SHP77 (cell line): ENCODE measurements at regions not wholly inside any gene's neighbourhood (a gene's known extent, or its start where the extent isn't known, plus 50 kb on each side); places are given as distances from the start of the nearest gene placed in this dataset.
"Not testable (repeated sequence)": the region's sequence is repeated elsewhere in the genome, so short reads cannot be mapped to it uniquely, and the experiment has no call there.

ENCODE experiments used
- DNase-seq, 2 experiments: peaks; one replicate each; lab custom pipeline; 2025; lab: John Stamatoyannopoulos, UW

DNA sequence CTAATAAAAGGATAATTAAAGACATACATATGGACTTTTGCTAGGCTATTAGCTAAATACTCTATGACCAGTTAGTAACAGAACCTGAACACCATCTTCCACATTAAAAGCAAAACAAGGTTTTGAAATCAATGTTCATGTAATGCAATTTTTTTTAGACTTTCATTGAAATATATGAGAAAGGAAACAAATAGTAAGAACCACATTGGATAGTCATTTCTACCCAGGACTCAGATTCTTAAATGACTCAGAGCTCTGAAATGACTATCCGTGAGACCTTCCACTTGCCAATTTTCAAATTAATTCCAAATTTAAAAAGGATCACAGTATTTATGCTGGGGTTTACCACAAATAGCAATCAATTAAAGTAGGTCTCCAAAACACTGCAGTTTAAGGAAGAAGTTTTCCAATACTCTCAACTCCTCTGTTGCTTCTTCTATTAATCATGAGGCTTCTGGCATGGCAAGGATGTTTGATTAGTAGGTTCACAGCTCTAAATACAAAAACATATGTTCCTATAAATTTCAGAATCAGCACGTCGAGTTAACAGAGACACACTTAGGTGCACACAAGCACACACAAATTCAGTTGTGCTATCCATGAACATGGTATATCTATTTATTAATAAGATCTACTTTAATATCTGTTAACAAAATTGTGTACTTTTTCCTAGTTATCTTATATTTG is 841.0 kb downstream of the RNF144A start:
- no peak for DNase-seq

DNA sequence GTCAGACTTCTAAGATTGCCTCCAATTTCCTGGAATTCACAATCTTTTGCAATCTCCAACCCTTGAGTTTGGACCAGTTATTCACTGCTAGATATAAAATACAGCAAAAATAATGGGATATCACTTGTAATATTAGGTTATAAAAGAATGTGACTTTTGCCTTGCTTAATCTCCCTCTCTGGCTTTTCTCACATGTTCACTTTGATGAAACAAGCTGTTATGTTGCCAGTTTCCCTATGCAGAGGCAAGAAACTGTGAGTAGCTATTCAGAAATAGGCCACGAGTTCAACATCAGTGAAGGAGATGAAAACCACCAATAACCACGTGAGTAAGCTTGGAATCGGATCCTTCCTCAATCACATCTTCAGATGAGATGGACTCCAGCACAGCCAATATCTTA is 842.7 kb downstream of the RNF144A start:
- DNase-seq, result no peak

DNA sequence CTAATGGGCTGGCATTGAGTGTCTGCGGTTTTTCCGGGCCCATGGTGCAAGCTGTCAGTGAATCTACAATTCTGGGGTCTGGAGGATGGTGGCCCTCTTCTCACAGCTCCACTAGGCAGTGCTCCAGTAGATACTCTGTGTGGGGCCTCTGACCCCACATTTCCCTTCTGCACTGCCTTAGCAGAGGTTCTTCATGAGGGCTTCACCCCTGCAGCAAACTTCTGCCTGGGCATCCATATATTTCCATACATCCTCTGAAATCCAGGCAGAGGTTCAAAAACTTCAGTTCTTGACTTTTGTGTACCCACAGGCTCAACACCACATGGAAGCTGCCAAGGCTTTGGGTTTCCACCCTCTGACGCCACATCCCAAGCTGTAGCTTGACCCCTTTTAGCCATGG is 846.2 kb downstream of the RNF144A start:
- not testable (repeated sequence) for DNase-seq

DNA sequence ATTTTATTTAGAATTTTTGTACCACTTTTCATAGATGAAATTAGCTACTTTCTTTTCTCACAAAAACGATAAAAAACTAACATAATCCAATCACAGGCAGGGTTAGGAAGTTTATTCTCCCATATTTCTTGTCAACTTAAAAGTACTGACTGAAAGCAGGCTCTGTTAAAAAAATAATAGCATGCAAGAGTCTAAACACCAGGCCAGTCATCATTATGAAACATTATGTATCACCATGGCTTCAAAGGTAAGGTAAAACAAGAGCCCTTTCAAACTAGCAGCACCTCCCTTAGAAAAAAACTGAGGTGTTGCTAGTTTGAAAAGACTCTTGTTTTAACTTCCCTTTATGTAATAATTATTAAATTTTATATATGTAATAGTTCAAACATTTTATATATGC is 848.0 kb downstream of the RNF144A start:
- DNase-seq, result no peak

DNA sequence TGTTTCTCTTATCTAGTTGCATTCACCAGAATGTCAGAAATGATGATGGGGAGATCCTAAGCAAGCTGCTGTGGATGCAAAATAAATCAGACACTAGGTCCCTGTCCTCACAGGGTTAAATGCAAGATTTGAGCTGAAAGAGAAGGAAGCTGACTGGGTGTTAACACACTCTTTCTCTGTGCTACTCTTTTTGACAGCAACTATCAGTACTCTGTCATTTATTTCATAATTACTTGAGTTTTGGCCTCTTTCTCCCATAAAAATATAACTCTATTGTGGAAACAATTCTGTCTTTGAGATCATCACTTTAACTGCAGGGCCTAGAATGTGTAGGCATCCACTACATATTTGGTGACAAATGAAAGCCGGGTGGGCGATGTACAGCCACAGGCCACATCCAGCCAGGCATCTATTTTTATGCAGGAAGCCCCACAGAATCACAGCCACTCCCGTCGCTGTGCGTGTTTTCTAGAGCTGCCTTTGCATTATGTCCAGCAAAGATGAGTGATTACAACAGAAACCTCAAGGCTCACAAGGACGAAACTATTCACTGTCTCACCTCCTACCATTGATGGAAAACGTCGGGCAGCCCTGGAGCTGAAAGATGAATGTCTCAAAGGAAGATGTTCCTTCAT is 849.0 kb downstream of the RNF144A start:
- DNase-seq, result no peak

DNA sequence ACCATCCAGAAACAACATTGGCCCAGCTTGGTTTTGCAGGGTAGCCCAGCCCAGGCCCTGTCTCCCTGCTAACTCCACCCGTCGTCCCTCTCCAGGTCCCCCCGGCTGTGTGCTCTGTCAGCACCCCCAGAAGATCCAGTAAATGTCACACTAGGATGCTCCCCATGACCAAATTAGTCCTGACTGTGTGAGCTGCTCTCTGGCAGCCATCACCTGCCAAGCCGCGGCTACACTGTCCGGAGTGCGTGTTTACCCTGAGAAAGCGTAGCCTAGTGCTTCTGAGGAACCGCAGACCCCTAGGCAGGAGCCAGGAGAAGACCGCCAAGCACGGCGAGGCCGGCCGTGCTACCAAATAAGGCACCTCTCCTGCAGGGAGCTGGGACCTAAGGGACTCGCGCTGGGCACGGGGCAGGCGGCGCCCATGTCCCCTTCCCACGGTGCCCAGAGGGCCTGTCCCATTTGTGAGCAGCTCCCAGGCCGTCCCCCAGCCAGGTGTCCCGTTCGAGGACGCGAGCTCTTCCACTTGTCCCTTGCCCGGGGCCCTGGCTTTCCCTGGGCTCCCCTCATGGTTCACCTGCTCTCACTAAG is 849.9 kb downstream of the RNF144A start:
- no peak for DNase-seq

DNA sequence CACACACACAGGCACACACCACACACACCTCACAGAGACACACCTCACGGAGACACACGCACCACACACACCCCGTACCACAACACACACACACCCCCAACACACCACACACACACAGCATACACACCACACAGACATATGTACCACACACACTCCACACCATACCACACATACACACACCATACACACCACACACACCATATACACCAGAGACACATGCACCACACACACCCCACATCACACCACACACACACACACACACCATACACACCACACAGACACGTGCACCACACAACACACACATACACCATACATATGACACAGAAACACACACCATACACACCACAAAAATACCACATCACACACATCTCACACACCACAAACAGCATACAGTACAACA is 850.7 kb downstream of the RNF144A start:
- no peak for DNase-seq

DNA sequence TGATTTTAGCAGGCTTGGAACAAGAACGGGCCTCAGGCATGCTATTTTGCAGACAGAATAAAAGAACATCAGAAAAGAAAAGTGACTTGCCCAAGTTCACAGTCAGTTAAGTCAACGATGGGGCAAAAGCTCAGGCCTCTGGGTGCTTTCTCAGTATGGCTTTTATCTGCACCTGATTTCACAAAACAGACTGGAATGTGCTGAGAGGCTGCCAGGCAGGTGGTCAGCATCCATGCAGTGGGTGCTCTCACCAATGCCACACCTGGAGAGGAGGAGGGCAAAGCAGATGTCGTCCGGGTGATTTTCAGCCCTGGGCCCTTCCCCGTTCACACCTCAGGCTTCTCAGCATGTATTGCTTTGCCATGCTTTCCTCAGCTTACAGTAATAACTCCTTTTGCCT is 854.6 kb downstream of the RNF144A start:
- no peak for DNase-seq

DNA sequence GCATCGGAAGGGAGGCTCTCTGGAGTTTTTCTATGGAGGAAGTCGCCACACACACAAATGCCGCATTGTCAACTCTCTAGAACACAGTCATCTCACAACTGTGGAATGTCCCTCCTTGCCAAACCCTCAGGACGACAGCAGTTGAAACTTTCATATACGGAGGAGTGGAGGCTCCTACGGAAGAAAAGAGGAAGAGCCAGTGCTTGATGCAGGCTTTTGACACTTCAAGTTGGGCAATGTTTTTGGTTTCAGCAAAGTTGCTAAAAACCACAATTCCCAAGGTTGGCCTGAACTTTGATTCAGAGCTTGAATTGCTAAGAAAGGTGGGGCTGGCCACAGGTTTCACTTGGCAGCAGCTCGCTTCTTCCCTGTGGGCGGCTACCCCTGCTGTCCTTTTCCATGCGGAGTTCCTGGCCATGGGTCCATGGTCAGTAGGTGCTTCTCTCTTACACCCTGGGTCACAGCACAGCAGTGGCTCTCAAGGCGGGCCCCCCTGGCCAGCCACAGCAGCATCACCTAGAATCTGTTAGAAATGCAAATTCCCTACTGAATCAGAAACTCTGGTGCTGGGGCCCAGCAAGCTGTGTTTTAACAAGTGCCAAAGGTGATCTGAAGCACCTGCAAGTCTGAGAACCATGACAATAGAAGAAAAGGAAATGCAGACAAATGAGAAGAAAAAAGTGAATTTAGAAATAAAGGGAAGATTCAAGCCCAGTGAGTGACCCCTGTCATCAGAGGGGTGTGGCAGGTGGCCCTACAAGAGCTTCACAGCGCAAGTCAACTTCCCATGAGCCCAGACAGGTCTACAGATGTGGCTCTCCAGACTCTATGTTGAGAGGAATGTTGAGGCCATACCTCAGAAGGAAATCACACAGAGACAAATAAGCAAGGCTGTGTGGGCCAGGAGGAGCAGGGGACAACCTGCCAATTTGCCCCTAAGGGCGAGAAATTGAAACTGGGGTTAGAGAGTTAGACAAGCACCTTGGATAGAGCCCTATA is 856.4 kb downstream of the RNF144A start:
- no peak for DNase-seq

DNA sequence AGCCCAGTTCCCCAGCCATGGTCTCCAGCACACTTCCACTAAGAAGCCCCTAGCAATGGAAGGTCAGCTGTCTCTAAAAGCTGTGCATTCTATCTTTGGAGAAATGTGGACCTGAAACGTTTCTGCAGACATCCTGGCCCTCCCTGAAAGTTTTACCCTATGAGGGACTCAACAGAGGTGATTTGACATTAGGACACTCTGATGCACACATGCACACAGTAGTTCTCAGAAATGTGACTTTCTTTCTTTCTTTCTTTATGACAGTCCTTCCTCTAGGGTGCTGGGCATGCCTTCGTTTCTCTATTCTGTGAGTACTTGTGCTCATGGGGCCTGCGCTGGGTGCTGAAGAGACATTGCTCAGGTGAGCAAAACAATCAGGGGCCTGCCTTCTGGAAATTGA is 857.3 kb downstream of the RNF144A start:
- no peak for DNase-seq

DNA sequence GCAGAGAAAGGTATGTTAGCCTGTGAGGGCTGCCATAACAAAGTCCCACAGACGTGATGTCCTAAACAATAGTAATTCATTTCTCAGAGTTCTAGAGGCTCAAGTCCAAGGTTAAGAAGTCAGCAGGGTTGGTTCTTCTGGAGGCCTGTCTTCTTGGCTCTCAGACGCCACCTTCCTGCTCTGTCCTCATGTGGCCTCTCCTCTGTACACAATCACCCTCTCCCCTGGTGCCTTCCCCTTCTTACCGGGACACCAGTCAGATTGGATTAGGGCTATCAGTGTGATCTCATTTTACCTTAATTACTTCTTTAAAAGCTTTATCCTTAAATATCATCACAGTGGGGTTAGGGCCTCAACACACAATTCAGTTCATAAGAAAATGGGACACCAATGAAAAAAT is 860.5 kb downstream of the RNF144A start:
- DNase-seq, result no peak

DNA sequence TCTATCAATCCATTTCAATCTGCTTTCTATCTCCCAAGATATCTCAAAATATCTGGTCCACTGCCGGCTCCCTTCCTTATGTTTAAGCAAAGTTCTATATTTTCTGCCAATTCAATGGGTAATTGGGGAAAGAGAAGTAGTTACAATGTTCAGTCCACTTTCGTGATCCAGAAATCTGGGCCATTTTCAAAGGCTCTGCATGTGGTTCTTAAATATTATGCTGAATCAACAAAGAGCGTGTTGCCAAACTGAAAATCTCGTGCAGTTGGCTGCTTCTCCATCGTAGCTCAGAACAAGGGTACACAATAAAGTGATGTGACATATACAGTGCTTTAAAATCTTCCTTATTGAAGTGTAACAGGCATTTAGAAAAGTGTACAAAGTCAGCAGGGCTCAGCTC is 863.1 kb downstream of the RNF144A start:
- no peak for DNase-seq

DNA sequence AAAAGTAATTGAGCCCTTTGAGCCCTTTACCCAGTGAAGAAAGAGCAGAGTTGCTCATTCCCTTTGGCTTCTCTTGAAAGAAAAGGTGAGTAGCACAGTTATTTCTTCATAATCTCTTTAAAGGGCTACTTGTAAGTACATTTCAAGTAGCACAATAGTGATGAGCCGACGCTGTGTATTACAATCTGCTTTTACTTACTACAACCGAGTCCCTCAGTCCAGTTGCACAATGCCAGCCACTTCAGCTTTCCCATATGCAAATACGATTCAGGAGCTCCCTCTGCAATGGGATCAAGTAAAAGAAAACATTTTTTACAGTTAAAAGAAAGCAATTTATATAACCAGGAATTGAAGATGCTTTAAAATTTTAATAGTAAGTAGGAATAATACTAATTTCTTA is 868.5 kb downstream of the RNF144A start:
- no peak for DNase-seq

DNA sequence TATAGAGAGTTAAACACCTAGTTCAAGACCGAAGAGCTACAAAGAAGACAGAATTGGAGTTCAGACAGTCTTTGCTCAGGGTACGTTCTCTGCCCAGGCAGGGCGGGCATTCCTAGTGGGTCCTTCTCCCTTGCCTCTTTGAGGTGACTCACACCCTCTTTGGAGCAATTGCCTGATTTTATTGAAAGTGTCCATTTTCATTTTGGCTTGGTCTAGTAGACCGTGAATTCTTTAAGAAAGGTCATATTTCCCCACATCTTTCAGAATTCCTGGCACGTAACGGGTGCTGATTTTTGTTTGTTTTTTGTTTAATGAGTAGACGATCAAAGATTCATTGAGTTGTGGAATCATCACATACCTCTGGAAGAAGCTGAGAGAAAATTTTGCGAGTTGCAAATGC is 871.5 kb downstream of the RNF144A start:
- DNase-seq, result no peak

DNA sequence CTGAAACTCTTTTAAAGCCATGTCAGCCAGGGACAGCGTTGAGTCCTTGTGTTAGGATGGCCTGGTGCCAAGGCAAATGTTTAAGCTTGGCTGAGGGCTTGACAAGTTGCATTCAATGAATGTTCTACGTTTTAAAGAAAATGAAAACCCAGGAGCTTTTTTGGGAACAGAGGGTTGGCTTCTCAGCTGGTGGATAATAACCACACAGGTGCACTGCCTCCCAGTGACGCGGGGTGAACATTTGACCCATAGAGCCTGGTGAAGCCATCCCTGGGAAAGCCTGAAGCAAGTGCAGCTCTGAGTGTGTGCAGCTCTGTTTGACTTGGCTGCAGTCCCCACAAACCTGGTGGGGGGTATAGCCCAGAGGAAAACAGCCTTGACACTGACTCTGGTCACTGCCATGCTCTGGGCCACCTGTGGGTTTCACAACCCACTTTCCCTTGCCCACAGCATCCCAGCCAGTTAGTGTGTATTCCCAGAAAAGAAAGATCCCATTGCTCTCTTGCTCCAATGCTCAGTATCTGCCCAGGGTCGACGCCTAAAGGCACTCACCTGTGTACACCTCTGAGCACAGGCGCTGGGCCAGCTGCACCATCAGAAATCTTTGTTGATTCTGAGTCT is 874.9 kb downstream of the RNF144A start:
- DNase-seq, result peak; percentile 94 to 96

DNA sequence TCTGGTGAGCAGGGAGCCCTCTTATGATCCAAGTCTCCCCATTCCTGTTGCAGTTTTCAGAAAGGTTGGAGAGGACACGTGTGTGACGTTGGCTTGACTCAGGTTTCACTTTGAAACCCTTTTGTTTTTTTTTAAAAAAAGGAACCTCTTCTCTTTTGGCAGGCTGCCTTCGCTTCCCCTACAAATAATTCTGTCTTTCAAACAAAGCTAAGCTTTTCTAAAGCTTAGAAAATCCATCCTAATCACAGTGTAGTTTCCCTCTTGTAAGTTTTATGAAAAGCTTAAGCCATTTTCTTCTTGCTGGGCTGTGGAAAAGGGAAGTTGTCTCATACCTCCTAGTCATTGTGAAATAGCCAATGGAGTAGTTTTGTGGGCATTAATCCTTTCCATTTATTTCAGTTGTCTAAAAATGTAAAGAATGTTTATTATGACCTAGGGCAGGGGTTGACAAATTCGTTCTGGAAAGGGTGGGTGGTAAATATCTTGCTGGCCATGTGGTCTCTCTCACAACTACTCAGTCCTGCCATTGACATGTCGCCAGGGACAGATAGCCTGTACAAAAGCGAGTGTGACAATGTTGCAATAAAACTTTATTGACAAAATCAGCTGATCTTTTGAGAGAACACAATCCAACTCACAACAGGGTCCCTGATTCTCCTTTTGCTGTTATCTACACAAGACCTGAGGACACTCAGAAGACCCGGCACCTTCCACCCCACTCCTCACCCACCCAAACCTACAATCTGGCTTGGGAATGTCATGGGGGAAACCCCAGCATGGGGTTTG is 878.8 kb downstream of the RNF144A start:
- DNase-seq, result no peak

DNA sequence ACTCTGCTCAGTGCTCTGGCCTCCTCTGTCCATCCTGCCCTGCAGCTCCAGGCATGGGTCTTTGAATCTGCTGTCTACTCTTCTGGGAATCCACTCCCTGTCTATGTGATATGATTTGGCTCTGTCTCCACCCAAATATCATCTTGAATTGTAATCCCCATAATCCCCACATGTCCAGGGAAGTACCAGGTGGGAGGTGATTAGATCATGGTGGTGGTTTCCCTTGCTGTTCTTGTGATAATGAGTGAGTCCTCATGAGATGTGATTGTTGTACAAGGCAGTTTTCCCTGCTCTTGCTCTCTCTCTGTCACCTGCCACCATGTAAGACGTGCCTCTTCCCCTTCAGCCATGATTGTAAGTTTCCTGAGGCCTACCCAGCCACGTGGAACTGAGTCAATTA is 881.8 kb upstream of the ID2 start:
- no peak for DNase-seq

DNA sequence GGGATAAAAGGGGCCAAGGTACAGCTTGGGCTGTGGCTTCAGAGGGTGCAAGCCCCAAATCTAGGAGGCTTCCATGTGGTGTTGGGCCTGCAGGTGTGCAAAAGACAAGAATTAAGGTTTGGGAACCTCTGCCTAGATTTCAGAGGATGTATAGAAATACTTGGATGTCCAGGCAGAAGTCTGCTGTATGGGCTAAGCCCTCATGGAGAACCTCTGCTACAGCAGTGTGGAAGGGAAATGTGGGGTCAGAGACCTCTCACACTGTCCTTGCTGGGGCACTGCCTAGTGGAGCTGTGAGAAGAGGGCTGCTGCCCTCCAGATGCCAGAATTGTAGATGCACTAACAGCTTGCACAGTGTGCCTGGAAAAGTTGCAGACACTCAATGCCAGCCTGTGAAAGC is 880.6 kb upstream of the ID2 start:
- no peak for DNase-seq

DNA sequence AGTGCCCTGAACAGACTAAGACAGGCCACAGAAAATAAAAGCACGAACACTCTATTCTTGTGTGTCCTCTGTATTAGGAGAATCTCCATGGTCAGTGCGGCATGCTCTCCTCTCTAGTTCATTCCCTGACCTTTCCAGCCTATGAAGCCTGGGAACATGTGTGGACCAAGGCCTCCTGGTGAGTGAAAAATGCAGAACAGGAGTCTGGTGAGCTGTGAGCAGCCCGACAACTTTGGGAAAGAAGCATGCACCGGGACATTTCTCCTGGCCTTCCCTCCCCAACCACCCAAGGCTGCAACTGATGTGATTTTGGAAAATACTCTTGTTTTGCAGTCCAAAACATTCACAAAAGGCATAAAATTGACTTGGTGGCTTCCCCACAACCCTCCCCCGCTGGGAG is 878.3 kb upstream of the ID2 start:
- no peak for DNase-seq

DNA sequence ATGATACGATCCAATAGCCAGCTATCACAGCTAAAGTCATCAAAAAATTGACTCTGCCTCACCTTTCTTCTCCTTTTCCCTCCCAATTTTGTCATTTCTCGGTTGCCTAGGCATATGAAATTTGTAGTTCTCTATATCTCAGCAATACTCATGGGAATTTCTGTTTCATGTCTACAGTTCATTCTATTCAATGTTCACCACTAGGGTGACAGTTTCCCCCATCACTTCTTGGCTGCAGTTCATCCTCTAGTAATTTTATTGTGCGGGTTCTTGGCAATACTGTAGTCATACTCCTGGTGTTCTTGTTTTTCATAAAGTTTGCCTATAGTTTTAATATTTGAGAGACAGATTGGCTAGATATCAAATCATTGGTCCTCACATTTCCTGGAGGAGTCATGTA is 872.2 kb upstream of the ID2 start:
- no peak for DNase-seq

DNA sequence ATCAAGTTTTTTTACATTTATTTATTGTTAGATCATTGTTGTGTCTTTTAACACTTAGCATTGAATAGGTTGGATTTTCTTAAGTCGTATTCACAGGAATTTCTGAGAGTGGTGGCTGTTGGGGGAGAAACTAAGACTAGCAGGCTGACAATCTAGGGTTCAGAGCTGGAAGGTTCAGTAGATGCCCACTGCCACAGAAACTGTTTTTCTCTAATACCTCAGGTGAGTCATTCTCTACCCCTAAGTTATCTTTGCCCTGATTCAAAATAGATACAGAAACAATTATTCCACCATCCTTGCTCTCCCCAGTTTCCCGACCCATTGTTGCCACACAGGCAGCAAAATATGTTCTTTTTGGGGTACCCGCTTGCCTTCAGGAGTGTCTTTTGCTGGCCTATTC is 870.8 kb upstream of the ID2 start:
- DNase-seq, result no peak
